AG09309 (cell line): ENCODE measurements at regions not wholly inside any gene's neighbourhood (a gene's known extent, or its start where the extent isn't known, plus 50 kb on each side); places are given as distances from the start of the nearest gene placed in this dataset.

Source experiments
- DNase-seq: peaks from one replicate; pipeline ENCODE4 v3.0.0-alpha.2; 2010; ENCODE audit warnings: low read depth
- H3K4me3 ChIP-seq: 2 replicates; pipeline ENCODE4 v1.5.1; 2011; ENCODE audit warnings: mild to moderate bottlenecking, low read depth, low read length, moderate library complexity; ENCODE audit not compliant: control insufficient read depth
- TF ChIP-seq, protein P1 (sequence below): IDR thresholded peaks from 2 replicates; pipeline ENCODE4 v1.5.1; 2011; ENCODE audit warnings: mild to moderate bottlenecking, low read depth, low read length, inconsistent platforms; ENCODE audit not compliant: insufficient read depth, control insufficient read depth; ENCODE audit errors: missing control alignments

DNA sequence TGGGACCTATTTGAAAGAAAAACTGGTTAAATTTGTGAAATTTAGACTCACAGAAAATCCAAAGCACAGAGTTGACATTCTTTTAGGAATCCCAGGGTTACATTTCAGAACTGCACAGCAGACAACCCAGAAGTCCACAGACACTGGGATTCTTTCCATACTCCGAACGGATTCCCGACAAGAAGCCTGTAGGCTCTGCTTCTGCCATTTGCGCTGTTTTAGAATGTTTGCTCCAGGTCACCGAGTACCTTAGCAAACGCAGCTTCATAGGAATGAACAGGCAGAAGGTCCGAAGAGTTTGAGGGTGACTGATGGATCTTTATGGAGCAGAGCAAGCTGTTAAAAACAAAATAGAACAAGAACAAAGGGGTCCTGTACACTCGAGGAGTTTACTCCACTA, 84.5 kb upstream of the NFIB start:
- no peak overlapping the region for H3K4me3 ChIP-seq
- TF ChIP-seq, protein P1, sequence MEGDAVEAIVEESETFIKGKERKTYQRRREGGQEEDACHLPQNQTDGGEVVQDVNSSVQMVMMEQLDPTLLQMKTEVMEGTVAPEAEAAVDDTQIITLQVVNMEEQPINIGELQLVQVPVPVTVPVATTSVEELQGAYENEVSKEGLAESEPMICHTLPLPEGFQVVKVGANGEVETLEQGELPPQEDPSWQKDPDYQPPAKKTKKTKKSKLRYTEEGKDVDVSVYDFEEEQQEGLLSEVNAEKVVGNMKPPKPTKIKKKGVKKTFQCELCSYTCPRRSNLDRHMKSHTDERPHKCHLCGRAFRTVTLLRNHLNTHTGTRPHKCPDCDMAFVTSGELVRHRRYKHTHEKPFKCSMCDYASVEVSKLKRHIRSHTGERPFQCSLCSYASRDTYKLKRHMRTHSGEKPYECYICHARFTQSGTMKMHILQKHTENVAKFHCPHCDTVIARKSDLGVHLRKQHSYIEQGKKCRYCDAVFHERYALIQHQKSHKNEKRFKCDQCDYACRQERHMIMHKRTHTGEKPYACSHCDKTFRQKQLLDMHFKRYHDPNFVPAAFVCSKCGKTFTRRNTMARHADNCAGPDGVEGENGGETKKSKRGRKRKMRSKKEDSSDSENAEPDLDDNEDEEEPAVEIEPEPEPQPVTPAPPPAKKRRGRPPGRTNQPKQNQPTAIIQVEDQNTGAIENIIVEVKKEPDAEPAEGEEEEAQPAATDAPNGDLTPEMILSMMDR, result no peak
- no peak for DNase-seq

DNA sequence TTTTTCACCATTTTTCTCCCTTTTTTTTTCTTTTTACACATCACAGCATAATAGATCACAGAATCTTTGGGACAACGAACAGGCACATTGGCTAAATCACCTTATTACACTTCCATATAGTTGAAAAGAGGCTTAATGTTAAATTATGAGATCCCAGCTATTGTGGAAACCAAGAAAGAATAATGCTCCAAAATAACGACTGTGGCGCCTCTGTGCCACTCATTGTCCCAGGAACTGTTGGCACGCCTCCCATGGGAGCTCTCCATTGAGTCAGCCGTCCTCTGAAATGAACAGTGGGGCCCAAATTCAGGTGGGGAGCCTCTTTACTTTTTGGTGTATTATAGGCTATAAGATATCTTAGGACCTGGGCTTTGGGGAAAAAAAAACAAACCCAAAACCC, 82.2 kb upstream of the NFIB start:
- no peak overlapping the region for H3K4me3 ChIP-seq
- TF ChIP-seq, protein P1, result no peak
- no peak for DNase-seq

DNA sequence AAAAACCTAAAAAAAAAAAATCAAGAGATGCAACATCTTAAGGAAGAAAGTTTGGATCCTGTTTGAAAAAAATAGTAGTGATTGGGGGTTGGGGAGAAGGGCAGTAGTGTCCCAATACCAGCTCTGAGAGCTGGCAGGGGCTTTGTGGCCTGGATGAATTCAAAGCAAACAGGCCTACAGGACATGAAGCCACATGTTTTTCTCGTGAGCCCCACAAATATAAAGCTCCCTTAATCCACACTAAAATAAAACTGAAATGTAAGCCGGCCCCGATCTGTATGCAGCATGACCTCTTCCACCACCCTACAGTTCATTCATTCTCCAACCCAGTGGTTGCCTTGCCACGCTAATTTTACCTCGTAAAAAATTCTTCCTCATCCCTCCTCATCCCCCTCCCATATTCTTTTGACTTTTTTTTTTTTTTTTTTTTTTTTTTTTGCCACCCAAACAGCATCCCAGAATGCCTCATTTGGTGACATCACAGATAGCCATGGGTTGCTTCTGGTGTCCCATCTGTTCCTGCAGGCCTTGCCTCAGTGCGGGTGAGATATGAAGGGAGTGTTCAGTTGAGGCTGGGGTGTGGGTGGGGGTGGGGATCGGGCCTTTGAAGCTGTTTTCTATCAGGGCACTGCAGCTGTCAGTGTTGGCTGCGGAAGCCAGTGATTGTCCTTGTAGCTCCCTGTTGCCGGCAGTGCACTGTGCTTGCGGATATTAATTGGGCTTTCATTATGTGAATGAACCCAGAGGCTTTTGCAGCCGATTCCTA, 81.6 kb upstream of the NFIB start:
- TF ChIP-seq, protein P1, result no peak
- DNase-seq, result no peak
- no peak overlapping the region for H3K4me3 ChIP-seq

DNA sequence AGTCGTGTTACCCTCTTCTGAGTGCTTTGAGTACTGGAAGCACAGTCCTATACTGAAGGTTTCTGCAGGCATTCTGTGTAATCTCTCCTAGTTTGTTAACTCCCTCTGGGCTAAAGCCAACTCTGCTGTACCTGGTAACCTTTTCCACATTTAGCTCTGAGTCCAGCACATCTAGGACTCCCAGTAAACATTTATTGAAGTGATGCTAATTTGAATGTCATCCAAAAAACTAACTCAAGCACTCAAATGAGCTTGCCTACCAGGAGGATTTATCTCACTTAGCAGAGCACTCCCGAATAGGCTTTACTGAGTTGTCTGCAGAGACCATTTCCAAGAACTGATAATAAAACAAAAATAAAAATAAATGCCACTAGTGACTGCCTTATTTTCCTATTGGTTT, 79.5 kb upstream of the NFIB start:
- H3K4me3 ChIP-seq, result no peak overlapping the region
- TF ChIP-seq, protein P1, result no peak
- DNase-seq, result no peak

DNA sequence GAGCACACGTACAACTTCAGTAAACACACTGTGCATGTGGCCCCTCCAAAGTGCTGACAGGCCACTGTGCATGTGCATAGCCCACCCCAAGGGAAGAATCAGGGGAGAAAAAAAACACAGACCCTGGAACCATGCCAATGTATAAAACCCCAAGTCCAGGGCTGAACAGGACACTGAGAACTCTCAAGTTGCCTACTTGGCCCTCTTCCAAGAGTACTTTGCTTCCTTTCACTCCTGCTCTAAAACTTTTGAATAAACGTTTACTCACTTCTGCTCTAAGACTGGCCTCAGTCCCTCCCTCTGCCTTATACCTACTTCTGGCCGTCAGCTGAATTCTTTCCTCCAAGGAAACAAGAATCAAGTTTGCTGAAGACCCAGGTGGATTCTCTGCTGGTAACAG, 77.7 kb upstream of the NFIB start:
- no peak for DNase-seq
- TF ChIP-seq, protein P1, result no peak
- no peak overlapping the region for H3K4me3 ChIP-seq

DNA sequence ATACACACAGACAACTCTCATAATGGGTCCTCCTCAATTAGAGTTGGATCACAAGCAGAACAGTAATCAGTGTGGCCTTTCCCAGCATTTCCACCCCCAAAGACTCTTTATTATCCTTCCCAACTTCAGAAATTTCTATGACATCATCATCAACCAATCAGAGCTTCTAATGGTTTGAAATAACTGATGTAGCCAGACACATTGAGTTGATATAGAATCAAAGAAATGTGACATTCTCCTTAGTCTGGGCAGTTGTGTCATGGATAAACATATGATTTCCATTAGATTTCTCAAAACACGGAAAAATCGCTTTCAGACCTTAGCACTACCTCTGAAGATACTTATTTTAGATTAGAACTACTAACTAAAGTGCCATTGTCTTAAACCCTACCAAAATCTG, 75.7 kb upstream of the NFIB start:
- TF ChIP-seq, protein P1, result no peak

More for the DNA sequence above, 75.7 kb upstream of the NFIB start:
- no peak overlapping the region for H3K4me3 ChIP-seq
- no peak for DNase-seq
